ENCODE measurements at regions not wholly inside any gene's neighbourhood (a gene's known extent, or its start where the extent isn't known, plus 50 kb on each side); places are given as distances from the start of the nearest gene placed in this dataset.

- H3K27me3 ChIP-seq (replicated peaks; ENCODE audit: insufficient read depth): no peaks in the 10 kb centered on the region
- 61% methylated on average over 4 of the region's 4 CpGs for WGBS
Measured at GRCh38 chr5:72020161-72020983, 86.9 kb upstream of the MAP1B start.

DNA sequence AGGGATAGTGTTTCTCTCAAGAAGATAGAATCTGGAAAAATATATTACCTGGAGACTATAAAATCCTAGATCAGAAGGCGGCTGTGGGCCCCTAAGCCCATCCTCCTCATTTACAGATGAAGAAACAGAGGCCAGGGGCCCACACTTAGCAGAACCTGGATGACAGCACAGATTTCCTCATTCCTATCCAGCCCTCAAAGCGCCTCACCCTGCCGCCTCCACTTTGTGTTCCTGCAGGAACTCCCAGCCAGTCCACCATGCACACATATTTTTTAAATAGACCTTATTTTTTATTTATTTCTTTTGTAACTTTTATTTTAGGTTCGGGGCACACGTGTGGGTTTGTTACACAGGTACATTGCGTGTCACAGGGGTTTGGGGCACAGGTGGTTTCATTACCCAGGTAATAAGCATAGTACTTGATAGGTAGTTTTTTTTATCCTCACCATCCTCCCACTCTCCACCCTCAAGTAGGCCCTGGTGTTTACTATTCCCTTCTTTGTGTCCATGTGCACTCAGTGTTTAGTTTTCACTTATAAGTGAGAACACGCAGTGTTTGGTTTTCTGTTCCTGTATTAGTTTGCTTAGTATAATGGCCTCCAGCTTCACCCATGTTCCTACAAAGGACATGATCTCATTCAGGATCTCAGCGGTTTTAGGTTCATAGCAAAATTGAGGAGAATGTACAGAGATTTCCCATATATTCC, 85.5 kb upstream of the MAP1B start:
- H3K4me1 ChIP-seq (replicated peaks): no peaks in the 10 kb centered on the region
- H3K9me3 ChIP-seq: no peaks in the 10 kb centered on the region
- DNase-seq (ENCODE audit: low spot score): no peak
- TF ChIP-seq POLR2A (IDR thresholded peaks at IDR 0.05) (no peak), POLR2AphosphoS5 (IDR thresholded peaks at IDR 0.05) (peak; percentile 60)
- no peaks in the 10 kb centered on the region for H3K27me3 ChIP-seq (replicated peaks; ENCODE audit: insufficient read depth)
- H3K27ac ChIP-seq: no peak overlapping the region
- intact Hi-C loops (cut with DNase I): no loop called here
- WGBS: 90% methylated on average over 8 of the region's 8 CpGs
- H3K36me3 ChIP-seq: no peaks in the 10 kb centered on the region
- no peak overlapping the region for H3K4me3 ChIP-seq

More at GRCh38 chr5:72020161-72020983, 86.9 kb upstream of the MAP1B start:
- intact Hi-C loops (cut with DNase I): no loop called here
- Histone ChIP-seq H3K4me1 (replicated peaks) (no peaks in the 10 kb centered on the region), H3K27ac (no peak overlapping the region), H3K36me3 (no peaks in the 10 kb centered on the region), H3K4me3 (no peak overlapping the region), H3K9me3 (no peaks in the 10 kb centered on the region)
- TF ChIP-seq, protein P1, sequence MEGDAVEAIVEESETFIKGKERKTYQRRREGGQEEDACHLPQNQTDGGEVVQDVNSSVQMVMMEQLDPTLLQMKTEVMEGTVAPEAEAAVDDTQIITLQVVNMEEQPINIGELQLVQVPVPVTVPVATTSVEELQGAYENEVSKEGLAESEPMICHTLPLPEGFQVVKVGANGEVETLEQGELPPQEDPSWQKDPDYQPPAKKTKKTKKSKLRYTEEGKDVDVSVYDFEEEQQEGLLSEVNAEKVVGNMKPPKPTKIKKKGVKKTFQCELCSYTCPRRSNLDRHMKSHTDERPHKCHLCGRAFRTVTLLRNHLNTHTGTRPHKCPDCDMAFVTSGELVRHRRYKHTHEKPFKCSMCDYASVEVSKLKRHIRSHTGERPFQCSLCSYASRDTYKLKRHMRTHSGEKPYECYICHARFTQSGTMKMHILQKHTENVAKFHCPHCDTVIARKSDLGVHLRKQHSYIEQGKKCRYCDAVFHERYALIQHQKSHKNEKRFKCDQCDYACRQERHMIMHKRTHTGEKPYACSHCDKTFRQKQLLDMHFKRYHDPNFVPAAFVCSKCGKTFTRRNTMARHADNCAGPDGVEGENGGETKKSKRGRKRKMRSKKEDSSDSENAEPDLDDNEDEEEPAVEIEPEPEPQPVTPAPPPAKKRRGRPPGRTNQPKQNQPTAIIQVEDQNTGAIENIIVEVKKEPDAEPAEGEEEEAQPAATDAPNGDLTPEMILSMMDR (IDR thresholded peaks at IDR 0.05): no peak
- TF ChIP-seq POLR2AphosphoS5 (IDR thresholded peaks at IDR 0.05) (no peak), POLR2A (IDR thresholded peaks at IDR 0.05) (no peak)
- DNase-seq (ENCODE audit: low spot score): no peak

GRCh38 chr5:72028382-72028781, 78.9 kb upstream of the MAP1B start:
- 92% methylated on average over 1 of the region's 1 CpG for WGBS
- Histone ChIP-seq H3K27ac (no peak overlapping the region), H3K9me3 (no peaks in the 10 kb centered on the region), H3K36me3 (no peaks in the 10 kb centered on the region), H3K4me3 (no peak overlapping the region), H3K27me3 (replicated peaks; ENCODE audit: insufficient read depth) (no peaks in the 10 kb centered on the region), H3K4me1 (replicated peaks) (no peaks in the 10 kb centered on the region)
- DNase-seq (ENCODE audit: low spot score): no peak
- TF ChIP-seq POLR2A (IDR thresholded peaks at IDR 0.05) (no peak), POLR2AphosphoS5 (IDR thresholded peaks at IDR 0.05) (no peak)
- TF ChIP-seq, protein P1 (IDR thresholded peaks at IDR 0.05): no peak
- intact Hi-C loops (cut with DNase I): no loop called here

- H3K4me3 ChIP-seq: no peak overlapping the region
- intact Hi-C loops (cut with DNase I): no loop called here
- TF ChIP-seq, protein P1 (IDR thresholded peaks at IDR 0.05): no peak
- TF ChIP-seq POLR2AphosphoS5 (IDR thresholded peaks at IDR 0.05) (no peak), POLR2A (IDR thresholded peaks at IDR 0.05) (no peak)
- WGBS: 99% methylated on average over 3 of the region's 3 CpGs
- DNase-seq (ENCODE audit: low spot score): no peak
- H3K4me1 ChIP-seq (replicated peaks): no peaks in the 10 kb centered on the region
- H3K27me3 ChIP-seq (replicated peaks; ENCODE audit: insufficient read depth): no peaks in the 10 kb centered on the region
- no peaks in the 10 kb centered on the region for H3K9me3 ChIP-seq
- H3K36me3 ChIP-seq: no peaks in the 10 kb centered on the region
- H3K27ac ChIP-seq: no peak overlapping the region
Measured at GRCh38 chr5:72030237-72030636, 77.0 kb upstream of the MAP1B start.

GRCh38 chr5:72032788-72033187, 74.5 kb upstream of the MAP1B start:
- H3K36me3 ChIP-seq: no peaks in the 10 kb centered on the region
- WGBS: 69% methylated on average over 4 of the region's 4 CpGs
- H3K9me3 ChIP-seq: no peaks in the 10 kb centered on the region
- no peak overlapping the region for H3K27ac ChIP-seq
- H3K4me3 ChIP-seq: no peak overlapping the region
- no peak for DNase-seq (ENCODE audit: low spot score)
- H3K4me1 ChIP-seq (replicated peaks): no peaks in the 10 kb centered on the region
- TF ChIP-seq POLR2A (IDR thresholded peaks at IDR 0.05) (no peak), POLR2AphosphoS5 (IDR thresholded peaks at IDR 0.05) (no peak)
- TF ChIP-seq, protein P1 (IDR thresholded peaks at IDR 0.05): no peak
- intact Hi-C loops (cut with DNase I): no loop called here
- no peaks in the 10 kb centered on the region for H3K27me3 ChIP-seq (replicated peaks; ENCODE audit: insufficient read depth)
